ENCODE measurements at regions not wholly inside any gene's neighbourhood (a gene's known extent, or its start where the extent isn't known, plus 50 kb on each side); places are given as distances from the start of the nearest gene placed in this dataset.
"Not testable (repeated sequence)": the region's sequence is repeated elsewhere in the genome, so short reads cannot be mapped to it uniquely, and the experiment has no call there.

GRCh38 chr4:64001229-64001898 is 407.9 kb downstream of the TECRL start:
- no peak for DNase-seq

- DNase-seq: no peak
Observed at GRCh38 chr4:64000241-64000640, 409.0 kb downstream of the TECRL start.

- DNase-seq: no peak
Observed at GRCh38 chr4:63986253-63986652, 423.0 kb downstream of the TECRL start.

- DNase-seq: no peak
Observed at GRCh38 chr4:63983224-63983623, 426.0 kb downstream of the TECRL start.

- no peak for DNase-seq
Observed at GRCh38 chr4:63965875-63966274, 443.4 kb downstream of the TECRL start.

GRCh38 chr4:63942706-63943286 is 466.5 kb downstream of the TECRL start:
- DNase-seq: not testable (repeated sequence)

GRCh38 chr4:63937961-63938360 is 471.3 kb downstream of the TECRL start:
- DNase-seq: no peak

GRCh38 chr4:63922146-63922545 is 487.1 kb downstream of the TECRL start:
- no peak for DNase-seq

GRCh38 chr4:63921561-63921960 is 487.7 kb downstream of the TECRL start:
- DNase-seq: no peak

- DNase-seq: no peak
Observed at GRCh38 chr4:63919636-63920365, 489.4 kb downstream of the TECRL start.

GRCh38 chr4:63906660-63907183 is 502.5 kb downstream of the TECRL start:
- no peak for DNase-seq

GRCh38 chr4:63904201-63904600 is 505.0 kb downstream of the TECRL start:
- no peak for DNase-seq

GRCh38 chr4:63901304-63901703 is 507.9 kb downstream of the TECRL start:
- no peak for DNase-seq

GRCh38 chr4:63898961-63899360 is 510.3 kb downstream of the TECRL start:
- DNase-seq: no peak

GRCh38 chr4:63894161-63894560 is 515.1 kb downstream of the TECRL start:
- no peak for DNase-seq

- no peak for DNase-seq
Observed at GRCh38 chr4:63869370-63869769, 539.9 kb downstream of the TECRL start.

- no peak for DNase-seq
Observed at GRCh38 chr4:63851496-63851895, 557.8 kb downstream of the TECRL start.

- DNase-seq: no peak
Observed at GRCh38 chr4:63841266-63841665, 568.0 kb downstream of the TECRL start.

GRCh38 chr4:63831590-63832155 is 577.6 kb downstream of the TECRL start:
- no peak for DNase-seq

GRCh38 chr4:63817196-63817865 is 591.9 kb downstream of the TECRL start:
- no peak for DNase-seq

GRCh38 chr4:63814171-63814964 is 594.9 kb downstream of the TECRL start:
- DNase-seq: no peak

GRCh38 chr4:63799166-63799565 is 610.1 kb downstream of the TECRL start:
- no peak for DNase-seq
